NCI-H1105 (cell line): ENCODE measurements at regions not wholly inside any gene's neighbourhood (a gene's known extent, or its start where the extent isn't known, plus 50 kb on each side); places are given as distances from the start of the nearest gene placed in this dataset.

Source experiments
- DNase-seq: peaks from one replicate; lab custom pipeline; 2025; lab: John Stamatoyannopoulos, UW

DNA sequence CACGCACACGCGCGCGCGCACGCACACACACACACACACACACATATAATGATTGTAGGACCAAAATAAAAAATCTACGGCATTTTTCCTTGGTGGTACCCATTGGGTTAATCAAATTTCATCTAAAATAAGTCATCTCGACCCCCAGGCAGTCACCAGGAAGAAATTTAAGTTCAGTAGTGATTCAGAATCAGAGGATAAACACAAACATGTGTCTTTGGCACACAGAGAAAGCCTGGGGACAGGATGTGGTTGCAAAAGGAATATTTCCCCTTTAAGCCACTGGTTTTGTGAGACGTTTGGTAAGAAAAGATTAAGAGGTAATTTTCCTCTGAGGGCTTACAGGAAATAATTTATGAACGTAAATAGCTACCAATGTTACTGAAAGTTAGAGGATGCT is 171.6 kb upstream of the PIEZO2 start:
- no peak for DNase-seq

DNA sequence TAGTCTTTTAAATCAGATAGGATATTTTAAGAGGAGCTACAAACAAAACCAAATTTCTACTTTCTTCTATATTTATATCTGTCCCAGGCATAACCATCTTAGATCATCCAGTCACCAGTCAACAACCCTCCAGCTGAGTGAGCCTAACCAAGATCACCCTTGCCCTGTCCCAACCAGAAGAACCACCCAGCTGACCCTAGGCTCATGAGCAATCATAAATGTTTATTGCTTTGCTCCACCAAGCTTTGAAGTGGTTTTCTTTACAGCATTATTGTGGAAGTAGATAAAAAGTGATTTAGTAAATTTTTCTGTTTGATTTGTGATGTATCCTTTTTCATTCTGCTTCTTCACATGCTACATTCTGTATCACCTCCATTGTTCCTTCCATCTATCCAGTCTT is 167.2 kb upstream of the PIEZO2 start:
- no peak for DNase-seq

DNA sequence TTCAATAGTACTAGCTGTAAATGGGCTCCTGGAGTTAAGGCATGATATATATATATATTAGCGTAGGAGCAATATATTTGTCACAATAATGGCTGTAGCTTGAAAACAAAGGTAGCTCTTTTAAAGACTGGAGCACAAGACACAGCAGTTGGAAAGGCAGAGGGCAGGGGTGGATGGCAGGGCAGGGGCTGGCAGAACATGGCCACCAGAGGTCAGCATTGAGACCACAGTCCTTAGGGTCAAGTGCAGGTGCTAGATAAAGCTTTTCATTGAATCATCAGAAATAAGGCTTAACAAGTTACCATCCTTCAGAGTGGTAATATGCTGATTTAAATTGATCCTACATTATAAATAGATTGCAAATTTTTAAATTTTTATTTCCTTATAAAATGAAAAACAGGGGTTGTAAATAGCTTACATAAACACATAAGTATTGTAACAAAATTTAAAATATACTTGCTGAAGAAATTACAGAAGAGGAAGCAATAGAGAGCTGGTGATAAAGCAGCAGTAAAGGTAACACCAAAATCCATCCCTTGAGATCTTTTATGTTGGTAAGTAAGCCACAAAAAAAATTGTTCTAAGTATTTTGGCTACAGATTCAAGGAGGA is 161.2 kb upstream of the PIEZO2 start:
- peak; percentile 28 for DNase-seq

DNA sequence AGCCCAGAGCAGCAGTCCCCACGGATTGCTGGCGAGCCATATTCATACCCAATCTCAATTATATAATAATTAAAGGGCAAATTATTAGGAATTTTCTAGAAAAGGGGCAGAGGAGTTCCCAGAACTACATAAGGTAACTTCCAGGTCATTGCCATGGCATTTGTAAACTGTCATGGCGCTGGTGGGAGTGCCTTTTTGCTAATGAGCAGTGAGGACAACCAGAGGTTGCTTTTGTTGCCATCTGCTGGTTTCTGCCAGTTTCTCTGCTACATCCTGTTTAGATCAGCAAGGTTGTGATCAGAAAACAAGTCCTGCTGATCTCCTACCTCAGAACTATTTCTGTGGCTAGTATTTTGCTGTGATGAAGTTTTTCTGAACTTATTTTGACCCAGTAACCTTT is 159.8 kb upstream of the PIEZO2 start:
- DNase-seq = no peak

DNA sequence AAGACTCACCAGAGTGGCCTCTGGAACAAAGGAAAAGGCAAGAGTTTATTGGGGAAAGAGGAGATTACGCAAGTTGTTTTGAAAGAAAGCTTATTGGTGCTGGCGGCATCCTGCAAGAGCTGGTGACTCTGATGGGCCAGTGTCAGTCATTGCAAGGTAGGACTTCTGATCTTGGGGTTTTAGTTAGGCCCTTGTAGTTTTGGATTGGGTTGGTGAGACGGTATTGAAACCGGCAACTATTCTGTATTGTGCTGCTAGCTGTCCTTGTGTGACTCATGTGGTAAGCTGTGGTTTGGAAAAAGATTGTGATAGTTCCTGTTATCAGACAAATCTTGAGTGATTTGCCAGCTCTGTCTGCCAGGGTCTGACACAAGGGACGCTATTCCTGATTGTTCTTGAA is 159.1 kb upstream of the PIEZO2 start:
- DNase-seq = no peak

DNA sequence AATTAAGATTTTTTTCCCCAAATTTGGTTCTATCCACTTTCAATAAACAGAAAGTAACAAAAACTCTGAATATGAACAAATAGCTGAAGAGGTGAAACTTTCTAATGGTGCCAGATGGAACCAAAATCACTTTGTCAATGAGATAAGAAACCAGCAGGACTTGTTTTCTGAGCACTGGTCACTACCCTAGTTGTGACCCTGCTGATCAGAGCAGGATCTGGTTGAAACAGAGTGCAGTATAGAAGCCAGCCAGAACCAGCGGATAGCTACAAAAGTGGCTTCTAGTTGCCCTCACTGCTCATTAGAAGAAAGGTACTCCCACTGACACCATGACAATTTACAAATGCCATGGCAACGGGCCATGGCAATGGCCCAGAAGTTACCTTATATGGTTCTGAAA is 158.3 kb upstream of the PIEZO2 start:
- no peak for DNase-seq

DNA sequence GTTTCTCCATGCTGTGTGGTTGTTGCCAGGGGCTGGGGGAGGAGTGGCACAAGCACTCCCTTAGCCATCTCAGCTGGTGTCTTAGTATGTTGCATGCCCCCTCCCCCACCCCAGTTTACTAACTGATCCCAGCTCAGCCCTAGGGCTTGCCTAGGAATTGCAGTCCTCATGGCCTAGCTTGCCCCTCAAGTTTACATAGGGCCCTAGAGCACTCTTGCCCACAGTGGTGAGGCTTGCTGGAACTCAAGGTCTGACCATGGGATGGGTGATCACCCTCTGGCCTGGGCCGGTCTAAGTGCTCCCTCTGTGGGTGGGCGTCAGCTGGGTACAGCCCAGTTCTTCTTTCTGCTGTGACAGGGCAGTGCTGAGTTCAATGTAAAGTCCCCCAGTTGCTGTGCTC is 156.1 kb upstream of the PIEZO2 start:
- DNase-seq = no peak

DNA sequence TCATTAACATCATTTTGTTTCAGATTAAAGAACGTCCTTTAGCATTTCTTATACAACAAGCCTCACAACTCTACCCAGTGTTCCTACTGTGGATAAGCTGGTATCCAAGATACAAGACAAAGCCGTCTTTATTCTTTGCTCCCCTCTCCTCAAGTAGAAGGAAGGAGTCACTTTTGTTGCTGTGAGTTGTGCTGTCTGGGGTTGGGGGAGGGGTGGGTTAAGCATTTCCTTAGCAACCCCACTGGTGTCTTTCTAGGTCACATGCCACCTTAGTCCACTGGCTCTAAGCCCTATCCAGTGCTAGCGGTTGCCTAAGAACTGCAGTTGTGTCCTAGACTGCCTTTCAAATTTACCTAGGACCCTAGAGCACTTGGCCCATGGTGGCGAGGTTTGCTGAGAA is 155.6 kb upstream of the PIEZO2 start:
- no peak for DNase-seq

DNA sequence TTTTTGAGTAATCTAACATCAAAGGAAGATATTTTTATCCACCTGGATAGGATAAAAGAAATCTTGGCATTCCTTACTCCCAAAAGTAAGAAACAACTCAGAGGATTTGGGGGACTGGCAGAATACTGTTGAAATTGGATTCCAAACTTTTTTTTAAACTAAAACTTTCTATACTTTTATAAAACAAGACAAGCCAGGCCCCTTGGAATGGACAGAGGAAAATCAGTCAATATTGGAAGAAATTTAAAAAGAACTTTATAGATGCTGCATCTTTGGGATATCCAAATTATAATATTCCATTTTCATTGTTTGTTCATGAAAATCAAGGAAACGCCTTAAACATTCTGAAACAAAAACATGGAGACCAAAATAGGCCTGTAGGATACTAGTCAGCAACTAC is 147.6 kb upstream of the PIEZO2 start:
- no peak for DNase-seq

DNA sequence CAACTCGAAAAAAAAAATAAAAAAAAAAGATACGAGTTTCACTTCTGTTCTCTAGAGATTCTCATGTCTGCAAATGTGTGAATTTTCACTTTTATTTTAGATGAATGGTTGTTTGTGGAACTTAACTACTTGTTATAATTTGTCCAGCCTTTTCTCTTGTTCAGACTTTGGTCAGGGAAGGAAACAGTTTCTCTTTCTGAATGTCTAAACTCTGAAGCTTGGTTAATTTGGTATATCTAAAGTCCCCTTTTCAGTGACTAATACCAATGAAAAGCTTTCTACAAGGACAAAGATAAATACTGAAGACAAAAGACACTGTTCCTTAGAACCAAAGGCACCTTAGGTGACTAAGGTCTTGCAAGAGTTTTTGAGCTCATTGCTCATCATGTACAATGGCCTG is 144.4 kb upstream of the PIEZO2 start:
- DNase-seq = no peak

DNA sequence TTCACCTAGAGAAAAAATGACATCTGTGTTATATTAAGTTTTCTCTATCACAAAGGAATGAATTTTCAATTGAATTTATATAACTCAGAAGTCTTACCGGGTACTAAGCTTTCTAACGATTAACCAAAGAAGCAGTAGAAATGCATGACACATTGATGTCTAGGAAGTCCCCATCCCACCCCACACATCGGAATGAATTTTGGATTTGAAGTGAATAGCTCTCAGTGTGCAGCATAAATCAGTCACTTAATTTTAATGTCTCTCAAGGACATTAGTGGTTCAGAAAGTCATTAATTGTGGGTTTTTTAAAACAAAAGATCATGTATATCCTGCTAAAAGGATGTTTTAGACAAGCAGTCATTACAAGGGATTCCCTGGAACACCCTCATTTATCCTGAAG is 141.4 kb upstream of the PIEZO2 start:
- DNase-seq = no peak

DNA sequence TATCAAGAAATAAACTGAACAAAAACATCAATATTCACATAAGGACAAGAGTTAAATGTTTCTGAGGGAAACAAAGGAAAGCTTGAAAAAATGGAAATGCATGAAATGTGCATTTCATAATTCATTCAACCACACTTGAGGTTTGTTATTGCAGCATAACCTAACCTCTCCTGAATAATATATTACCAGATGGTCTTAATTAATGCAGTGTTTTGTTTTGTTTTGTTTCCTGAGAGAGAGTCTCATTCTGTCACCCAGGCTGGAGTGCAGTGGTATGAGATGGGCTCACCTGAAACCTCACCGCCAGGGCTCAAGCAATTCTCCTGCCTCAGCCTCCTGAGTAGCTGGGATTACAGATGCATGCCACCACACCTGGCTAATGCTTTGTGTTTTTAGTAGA is 139.9 kb upstream of the PIEZO2 start:
- DNase-seq = no peak

DNA sequence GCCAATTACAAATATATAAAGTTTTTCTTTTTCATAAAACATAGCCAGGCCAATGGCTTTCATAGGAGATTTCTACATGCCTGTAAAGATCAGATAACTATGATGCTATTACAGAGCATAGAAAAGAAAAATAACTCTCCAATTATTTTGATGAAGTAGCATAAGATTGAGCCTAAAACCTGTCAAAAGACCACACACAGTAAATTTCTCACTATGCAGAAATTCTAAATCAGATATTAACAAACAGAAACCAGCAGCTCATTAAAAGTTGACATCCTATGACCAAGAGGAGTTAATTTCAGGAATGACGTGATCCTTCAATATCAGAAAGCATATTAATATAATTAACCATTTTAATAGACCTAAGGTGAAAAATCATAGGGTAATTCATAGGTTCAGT is 139.0 kb upstream of the PIEZO2 start:
- no peak for DNase-seq

DNA sequence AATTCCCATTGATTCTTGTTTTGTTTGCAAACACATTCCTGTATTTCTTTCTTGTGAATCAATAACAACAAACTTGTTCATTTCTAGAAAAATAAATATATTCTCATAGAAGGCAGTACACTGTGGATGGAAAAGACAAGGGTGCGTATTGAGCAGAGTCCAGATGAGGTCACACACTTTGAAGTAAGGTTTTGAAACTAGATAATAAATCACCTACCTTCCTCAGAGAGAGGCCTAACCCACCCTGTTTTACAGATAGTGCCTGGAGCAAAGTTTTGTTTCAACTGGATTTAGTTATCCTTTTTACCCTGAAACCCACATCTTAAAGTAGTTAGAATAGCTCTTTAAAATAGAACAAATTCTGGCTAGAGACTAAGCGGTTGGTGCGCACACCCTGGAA is 137.1 kb upstream of the PIEZO2 start:
- DNase-seq = no peak

DNA sequence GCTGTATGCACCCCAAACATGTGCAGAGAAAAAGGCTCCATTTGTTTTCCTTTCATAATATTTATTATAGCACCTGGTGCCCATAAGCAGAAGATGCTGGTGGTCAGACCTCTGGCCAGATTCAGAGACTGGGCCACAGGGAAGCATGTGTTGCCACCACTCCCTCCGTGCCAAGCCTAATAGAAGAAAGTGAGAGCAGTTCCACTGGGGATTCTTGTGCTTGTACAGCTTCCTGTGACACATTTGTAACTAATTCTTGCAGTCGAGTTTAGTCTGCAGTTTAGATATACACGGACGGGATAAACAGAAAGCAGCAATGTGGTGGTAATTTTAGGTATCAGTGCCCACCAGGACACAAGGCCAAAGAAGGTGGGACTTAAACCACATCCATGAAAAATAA is 135.4 kb upstream of the PIEZO2 start:
- no peak for DNase-seq

DNA sequence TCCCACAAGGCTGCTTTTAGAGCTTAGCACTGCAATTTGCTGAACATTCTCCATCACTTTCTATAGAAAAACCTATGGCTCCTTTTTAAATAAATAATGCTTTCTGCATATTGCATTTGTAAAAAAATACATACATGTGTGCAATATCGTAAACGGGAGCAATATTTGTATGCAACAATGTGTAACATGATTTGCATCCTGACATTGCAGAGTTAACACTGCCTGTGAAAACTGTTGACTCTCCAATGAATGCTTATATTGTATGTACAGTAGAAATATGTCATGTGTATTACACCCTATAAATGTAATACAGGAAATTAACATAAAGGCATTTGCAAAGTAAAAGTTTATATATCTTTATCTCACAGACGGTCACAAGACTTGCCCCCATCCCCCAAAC is 135.0 kb upstream of the PIEZO2 start:
- DNase-seq = no peak

DNA sequence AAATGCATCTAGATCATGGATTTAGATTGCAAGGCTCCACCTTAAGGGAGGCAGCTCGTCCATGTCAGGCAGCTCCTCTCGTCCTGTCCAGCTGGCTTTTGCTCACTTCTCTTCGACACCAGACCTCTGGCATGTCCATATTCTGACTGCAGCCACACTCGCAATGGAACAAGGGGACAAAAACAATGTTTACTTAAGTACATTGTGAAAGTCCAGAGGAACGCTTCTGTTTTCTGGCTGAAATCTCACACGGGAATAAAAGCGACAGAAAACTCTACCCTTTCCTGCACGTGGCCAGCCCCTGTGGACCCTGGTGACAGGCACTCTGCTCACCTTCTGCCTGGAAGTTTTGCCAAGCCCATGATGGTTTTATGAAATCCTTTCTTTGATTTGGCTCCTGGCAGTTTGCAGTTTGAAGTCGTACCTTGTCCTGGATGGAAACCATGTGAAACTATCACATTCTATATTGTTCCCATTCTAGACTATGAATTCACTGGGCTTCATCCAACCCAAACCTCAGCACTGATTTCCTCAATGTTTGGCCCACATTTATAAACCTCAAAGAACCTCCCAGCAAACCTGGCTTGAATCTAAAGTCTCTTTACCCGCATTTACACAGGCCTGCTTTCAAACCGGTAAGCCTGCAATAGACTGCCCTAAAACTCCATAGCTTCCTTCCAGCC is 134.3 kb upstream of the PIEZO2 start:
- no peak for DNase-seq

DNA sequence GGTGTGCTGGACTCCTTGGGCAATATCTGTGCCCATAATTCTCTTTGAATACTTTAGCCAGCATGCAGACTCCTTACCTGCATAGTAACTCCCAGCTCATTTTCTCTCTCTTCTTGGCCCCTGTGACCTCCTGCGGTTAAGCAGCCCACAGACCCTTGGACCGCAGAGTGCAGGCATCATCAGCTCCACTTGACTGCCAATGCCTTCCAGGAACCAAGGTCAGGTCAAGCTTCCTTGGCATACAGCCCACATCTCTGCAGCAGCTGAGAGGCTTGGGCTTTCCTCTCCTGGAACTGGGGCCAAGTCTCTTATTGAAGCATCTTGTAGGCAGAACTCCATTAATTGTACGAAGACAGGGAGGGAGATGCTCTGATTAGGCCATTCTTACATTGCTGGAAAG is 130.1 kb upstream of the PIEZO2 start:
- DNase-seq = no peak

DNA sequence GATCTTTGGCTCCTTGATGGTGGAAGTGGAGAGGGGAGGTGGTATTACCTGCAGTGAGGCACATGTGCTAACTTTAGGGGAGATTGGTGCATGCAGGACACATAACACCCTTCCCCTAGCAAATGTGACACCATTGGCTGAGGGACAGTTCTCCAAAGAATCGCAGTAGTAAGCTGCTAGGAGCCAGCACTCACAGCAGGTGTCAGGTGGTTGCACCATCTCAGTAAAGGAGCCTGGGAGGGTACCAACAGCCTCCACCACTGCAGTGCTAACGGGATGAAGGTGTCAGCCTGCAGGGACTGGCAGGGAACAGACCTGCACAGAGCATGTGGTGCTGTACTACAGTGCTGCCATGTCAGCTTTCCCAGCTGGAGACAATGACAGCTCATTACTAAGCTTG is 127.3 kb upstream of the PIEZO2 start:
- DNase-seq = no peak

DNA sequence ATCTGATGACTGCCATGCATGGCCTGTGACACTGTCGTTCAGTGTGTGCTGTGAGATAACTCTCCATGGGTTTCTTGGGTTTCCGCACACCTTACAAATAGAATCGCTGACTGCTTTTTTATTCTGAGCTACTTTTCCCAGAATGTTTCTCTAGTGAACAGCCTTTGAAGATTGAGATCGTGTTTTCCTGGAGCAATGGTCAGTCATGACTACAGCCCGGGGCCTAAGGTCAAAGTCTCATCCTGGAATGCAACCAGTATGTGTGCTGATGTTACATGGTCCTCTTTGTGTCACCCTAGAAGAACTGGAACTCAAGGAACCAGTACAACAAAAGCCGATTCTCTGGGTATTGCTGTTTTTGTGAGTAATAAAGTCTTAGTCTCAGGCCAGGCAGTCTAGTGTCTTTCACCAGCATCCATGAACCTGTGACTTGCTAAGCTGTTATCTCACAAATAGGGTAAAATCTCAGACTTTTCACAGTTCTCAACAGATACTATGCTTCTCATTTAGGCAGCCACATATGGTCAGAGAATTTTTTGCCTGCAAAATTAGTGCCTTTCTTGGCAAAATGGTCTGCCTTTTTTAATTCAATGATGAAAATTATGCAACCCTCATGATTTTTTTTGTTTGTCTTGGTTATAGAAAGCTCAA is 124.9 kb upstream of the PIEZO2 start:
- DNase-seq = no peak

DNA sequence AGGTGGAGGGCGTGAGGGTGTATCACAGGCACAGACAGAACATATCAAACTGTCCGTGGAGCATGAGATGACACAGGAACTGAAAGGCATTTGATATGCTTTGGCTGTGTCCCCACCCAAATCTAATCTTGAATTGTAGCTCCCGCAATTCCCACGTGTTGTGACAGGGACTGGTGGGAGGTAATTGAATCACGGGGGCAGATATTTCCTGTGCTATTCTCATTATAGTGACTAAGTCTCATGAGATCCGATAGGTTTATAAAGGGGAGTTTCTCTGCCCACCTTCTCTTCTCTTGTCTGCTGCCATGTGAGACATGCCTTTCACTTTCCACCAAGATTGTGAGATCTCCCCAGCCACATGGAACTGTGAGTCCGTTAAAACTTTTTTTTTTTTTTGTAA is 123.1 kb upstream of the PIEZO2 start:
- DNase-seq = no peak

DNA sequence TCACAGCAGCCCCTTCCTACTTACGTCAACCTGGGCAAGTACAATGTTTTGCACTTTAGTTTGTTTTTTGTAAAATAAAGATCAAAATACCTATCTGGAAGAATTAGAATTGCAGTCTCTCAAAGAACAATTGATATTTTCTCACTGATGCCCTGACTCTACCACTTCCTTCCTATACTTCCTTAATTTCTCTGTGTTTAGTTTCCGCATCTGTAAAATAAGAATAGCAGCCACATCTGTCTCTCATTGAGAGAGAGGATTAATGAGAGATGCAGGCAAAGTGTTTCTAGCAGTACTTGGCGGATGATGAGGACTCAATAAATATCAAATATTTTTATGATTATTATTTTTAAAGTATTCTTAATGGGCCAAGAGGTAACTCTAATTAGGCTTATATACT is 122.6 kb upstream of the PIEZO2 start:
- DNase-seq = no peak

DNA sequence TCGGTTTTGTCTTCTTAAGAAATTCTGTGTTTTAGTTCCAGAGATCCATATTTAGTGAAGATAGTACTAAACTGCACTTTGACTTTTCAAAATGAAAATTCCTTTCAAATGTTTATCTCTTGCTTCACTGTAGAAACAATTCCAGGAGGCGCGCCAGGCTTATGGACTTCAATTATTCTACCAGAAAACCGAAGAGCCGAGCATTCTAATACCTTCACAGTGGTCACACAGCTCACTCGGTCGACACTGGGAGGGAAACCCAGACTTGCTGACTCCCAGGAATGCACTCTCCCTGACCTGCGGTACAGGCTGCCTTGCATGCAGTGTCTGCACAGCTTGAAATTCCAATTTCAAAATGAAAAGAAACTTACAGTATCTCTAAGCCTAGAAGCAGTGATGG is 119.9 kb upstream of the PIEZO2 start:
- DNase-seq = no peak

DNA sequence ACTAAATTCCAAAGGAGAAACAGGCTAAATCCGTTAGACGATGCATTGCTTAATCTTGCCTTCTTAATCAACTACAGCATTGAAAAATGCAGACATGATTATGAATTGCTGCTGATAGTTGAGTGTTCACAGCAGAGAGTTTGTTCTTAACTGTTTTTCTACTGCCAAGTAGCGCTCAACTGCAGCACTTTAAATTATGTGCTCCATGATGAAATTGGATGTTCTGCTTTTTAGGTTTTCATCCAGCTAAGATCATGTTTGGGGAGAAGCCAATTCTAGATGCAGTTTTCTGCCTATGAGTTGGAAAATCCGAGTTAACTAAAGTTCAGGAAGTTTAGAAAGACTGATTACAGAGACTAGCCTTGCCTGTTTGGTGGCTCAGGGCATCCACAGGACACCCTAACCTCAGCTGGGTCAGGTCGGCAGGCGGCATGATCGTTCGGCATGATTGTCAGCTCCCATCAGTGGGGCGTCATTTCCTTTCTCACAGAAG is 119.4 kb upstream of the PIEZO2 start:
- no peak for DNase-seq
